ENCODE measurements at regions not wholly inside any gene's neighbourhood (a gene's known extent, or its start where the extent isn't known, plus 50 kb on each side); places are given as distances from the start of the nearest gene placed in this dataset.

- TF ChIP-seq CTCF (conservative IDR thresholded peaks at IDR 0.05; ENCODE audit: low read depth, low read length): no peak
- no peak for TF ChIP-seq EZH2 (IDR thresholded peaks at IDR 0.05; ENCODE audit: borderline replicate concordance, low read depth, low read length, poor library complexity, severe bottlenecking)
- CTCF ChIA-PET: no interaction called here
- peaks cover 30% of the 10 kb centered on the region for H3K4me1 ChIP-seq (ENCODE audit: insufficient read depth, low read length, poor library complexity, severe bottlenecking)
- no peaks in the 10 kb centered on the region for H3K27me3 ChIP-seq (replicated peaks; ENCODE audit: insufficient read depth, low read depth, low read length, poor library complexity)
- H3K27ac ChIP-seq (ENCODE audit: low read depth, low read length, poor library complexity, severe bottlenecking): no peak overlapping the region
- intact Hi-C loops (cut with micrococcal nuclease; ENCODE audit: unreplicated experiment): no loop called here
- POLR2A ChIA-PET (ENCODE audit: low non-redundant PET): no interaction called here
- H3K36me3 ChIP-seq (ENCODE audit: insufficient read depth, low read length, poor library complexity, severe bottlenecking): no peaks in the 10 kb centered on the region
- H3K4me3 ChIP-seq (ENCODE audit: low read depth, low read length, poor library complexity, severe bottlenecking): no peak overlapping the region
- H3K9me3 ChIP-seq (ENCODE audit: low read depth, low read length, poor library complexity, severe bottlenecking): no peaks in the 10 kb centered on the region
- no TSS peak for BruUV-seq (replicated peaks)
- DNase-seq (ENCODE audit: low spot score): no peak
Measured at GRCh38 chr2:142222715-142223114, 91.9 kb upstream of the LRP1B start.

GRCh38 chr2:142220901-142221300, 90.1 kb upstream of the LRP1B start:
- ChIA-PET POLR2A (ENCODE audit: low non-redundant PET) (no interaction called here), CTCF (no interaction called here)
- no peaks in the 10 kb centered on the region for H3K27me3 ChIP-seq (replicated peaks; ENCODE audit: insufficient read depth, low read depth, low read length, poor library complexity)
- no peaks in the 10 kb centered on the region for H3K9me3 ChIP-seq (ENCODE audit: low read depth, low read length, poor library complexity, severe bottlenecking)
- H3K36me3 ChIP-seq (ENCODE audit: insufficient read depth, low read length, poor library complexity, severe bottlenecking): no peaks in the 10 kb centered on the region
- H3K4me3 ChIP-seq (ENCODE audit: low read depth, low read length, poor library complexity, severe bottlenecking): no peak overlapping the region
- H3K27ac ChIP-seq (ENCODE audit: low read depth, low read length, poor library complexity, severe bottlenecking): no peak overlapping the region
- no TSS peak for BruUV-seq (replicated peaks)
- no peak for DNase-seq (ENCODE audit: low spot score)
- intact Hi-C loops (cut with micrococcal nuclease; ENCODE audit: unreplicated experiment): no loop called here
- no peak for TF ChIP-seq CTCF (conservative IDR thresholded peaks at IDR 0.05; ENCODE audit: low read depth, low read length)
- TF ChIP-seq EZH2 (IDR thresholded peaks at IDR 0.05; ENCODE audit: borderline replicate concordance, low read depth, low read length, poor library complexity, severe bottlenecking): no peak
- H3K4me1 ChIP-seq (ENCODE audit: insufficient read depth, low read length, poor library complexity, severe bottlenecking): peaks cover 30% of the 10 kb centered on the region

- Histone ChIP-seq H3K4me1 (ENCODE audit: insufficient read depth, low read length, poor library complexity, severe bottlenecking) (peaks cover 30% of the 10 kb centered on the region), H3K4me3 (ENCODE audit: low read depth, low read length, poor library complexity, severe bottlenecking) (no peak overlapping the region), H3K27me3 (replicated peaks; ENCODE audit: insufficient read depth, low read depth, low read length, poor library complexity) (no peaks in the 10 kb centered on the region), H3K36me3 (ENCODE audit: insufficient read depth, low read length, poor library complexity, severe bottlenecking) (no peaks in the 10 kb centered on the region), H3K9me3 (ENCODE audit: low read depth, low read length, poor library complexity, severe bottlenecking) (no peaks in the 10 kb centered on the region), H3K27ac (ENCODE audit: low read depth, low read length, poor library complexity, severe bottlenecking) (no peak overlapping the region)
- ChIA-PET CTCF (no interaction called here), POLR2A (ENCODE audit: low non-redundant PET) (no interaction called here)
- no peak for TF ChIP-seq CTCF (conservative IDR thresholded peaks at IDR 0.05; ENCODE audit: low read depth, low read length)
- TF ChIP-seq EZH2 (IDR thresholded peaks at IDR 0.05; ENCODE audit: borderline replicate concordance, low read depth, low read length, poor library complexity, severe bottlenecking): no peak
- DNase-seq (ENCODE audit: low spot score): no peak
- intact Hi-C loops (cut with micrococcal nuclease; ENCODE audit: unreplicated experiment): no loop called here
- no TSS peak for BruUV-seq (replicated peaks)
Measured at GRCh38 chr2:142220239-142220638, 89.4 kb upstream of the LRP1B start.
